GM21526 (cell line): ENCODE measurements at regions not wholly inside any gene's neighbourhood (a gene's known extent, or its start where the extent isn't known, plus 50 kb on each side); places are given as distances from the start of the nearest gene placed in this dataset.

Experiments
- ATAC-seq: cut with Tn5 transposase; IDR thresholded peaks from one replicate; pipeline ENCODE4 v1.9.1; 2021; ENCODE audit warnings: moderate library complexity; ENCODE audit not compliant: unreplicated experiment, low FRiP score

DNA sequence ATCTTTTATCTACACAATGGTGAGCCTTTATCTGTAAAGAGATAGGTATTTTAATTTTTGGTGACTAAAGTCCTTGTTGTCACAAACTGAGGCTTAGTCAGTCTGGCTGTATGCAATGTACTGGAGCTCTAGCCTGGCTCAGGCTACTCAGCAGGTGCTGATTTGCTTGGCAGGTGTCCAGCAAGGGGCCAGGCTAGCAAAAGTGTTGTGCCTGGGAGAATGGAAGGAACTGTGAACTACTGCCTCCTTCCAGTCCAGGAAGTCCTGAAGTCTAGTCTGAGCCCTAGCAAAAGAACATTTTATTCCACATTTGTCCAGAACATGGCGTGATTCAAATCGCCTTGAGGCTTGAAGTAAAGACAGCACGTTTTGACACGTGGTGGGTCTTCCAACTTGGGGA lies 260.5 kb downstream of the CCDC85A start:
- ATAC-seq: no peak

DNA sequence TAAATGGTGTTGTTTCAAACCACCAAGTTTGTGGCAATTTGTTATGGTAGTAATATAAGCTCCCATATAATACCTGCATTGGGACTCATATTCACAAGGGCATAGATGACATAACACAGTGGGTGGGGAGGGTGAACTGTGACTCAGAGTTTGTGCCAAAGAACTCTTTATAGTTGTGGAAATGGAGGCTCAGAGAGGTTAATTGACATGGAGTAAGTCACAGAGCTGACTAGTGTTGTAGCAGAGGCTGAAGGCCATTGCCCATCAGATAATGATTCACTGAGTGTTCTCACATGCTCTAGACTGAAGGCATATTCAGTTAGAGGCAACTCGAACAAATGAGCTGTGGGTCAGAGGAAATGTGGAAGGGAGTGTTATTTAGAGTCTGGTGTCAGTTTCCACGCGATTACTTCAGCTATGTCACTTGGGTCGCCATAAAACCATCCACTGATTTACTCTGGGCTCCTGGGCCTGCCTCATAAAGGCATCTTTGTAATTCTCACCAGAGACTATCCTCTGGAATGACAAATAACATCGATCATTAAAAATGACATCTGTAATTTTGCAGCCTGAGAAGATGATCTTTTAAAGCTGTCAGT lies 264.7 kb downstream of the CCDC85A start:
- no peak for ATAC-seq

DNA sequence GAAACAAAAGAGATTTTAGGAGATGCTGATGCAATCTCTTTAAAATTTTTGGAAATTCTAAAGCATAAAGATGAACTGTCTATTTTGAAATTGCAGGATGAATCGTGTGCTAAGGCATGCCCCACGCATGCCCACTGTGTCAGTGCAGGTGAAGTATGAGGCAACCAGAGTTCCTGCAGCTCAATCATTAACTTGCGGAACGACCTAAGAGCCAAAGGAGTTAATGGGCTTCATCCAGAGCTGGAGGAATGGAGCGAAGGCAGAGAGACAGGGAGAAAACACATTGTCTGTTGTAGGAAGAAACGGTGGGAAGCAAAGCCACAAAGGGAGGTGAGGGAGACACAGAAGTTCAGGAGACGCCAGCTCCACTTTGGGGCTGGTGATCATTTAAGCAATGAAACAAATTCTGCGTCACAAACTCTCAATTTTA lies 265.2 kb downstream of the CCDC85A start:
- no peak for ATAC-seq

DNA sequence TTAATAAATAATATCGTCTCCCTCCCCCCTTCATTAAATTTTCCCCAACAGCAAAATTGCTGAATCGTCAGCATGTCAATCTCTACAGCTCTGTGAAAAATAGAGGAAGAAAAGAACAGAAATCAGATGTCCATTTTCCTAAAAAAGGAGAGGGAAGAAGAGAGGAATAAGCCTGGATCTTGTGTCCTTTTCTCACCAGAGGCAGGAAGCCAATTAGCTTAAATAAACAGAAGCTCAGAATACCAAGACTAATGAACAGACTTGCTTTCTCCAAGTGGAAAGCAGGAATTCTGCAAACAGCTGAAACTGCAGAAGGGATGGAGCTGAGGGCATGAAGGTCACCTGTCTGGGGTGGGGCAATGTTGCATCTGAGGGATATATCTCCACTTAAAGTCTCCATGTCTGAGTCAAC lies 265.7 kb downstream of the CCDC85A start:
- no peak for ATAC-seq

DNA sequence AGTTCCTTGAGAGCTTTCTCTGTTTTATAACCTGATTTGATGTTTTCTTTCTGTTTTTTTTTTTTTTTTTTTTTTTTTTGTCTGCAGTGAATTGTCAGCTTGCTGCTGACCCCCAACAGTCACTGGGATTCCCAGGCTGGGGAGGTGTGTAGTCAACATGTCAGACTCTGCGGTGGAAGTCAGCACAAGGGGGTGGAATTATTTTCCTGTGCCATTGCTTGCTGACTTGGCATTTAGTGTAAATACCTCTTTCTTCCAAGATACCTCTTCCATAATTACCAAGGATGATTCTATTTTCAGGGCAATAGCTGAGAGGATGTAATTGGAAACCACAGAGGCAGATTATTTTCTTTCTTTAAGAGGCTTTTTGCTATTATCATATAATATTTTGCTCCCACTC lies 266.3 kb downstream of the CCDC85A start:
- no peak for ATAC-seq

DNA sequence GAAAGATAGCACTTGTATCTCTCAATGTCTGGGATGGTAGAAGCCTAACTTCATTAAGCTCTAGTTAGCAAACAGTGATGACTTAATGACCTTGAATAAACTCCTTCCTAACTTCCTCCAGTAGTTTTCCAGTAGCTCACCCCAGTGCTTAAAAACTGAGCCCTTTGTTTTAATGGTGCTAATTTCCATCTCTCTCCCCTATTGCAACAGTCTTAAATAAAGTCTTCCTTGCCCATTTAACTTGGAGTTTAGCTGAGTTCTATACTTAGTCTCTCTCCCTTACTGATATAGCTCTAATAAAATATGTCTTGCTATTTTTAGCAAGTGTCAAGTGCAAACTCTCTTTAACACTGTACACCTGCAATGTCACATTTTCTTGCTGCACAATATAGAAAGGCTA lies 267.0 kb downstream of the CCDC85A start:
- ATAC-seq: no peak

DNA sequence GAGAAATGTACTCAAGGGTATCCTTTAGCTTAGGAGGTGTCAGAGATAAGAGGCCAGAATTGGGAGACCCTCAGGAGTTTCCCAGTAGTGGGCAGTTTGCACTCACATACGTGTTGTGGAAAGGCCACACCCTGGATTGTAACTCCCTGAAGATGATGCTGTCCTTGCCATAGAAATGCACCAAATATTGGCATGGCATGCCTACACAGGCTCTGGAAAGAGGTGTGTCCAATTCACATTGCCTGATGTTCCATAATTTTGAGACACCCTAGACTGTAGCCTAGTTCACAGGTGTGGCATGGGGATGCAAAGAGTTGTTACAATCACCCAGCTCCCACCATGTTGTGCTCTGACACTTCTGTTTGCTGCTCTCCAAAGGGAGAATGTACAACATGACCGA lies 271.9 kb downstream of the CCDC85A start:
- no peak for ATAC-seq

DNA sequence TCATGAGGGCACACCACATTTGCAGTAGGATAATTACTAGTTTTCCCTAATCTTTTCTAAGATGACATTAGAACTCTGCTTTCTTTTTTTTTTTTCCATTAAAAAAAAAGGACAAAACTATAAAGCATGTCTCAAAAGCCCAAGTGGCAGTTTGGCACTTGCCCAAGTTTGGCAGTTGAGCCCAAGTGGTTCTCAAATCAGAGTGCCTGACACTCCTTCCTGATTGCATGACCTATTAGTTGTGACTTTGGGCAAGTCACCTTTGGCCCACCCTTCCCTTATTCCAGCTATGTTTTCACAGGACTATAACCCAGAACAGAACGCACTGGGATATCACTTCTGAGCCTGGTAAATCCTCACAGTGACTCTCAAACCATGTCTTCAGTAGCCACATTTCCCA lies 273.0 kb downstream of the CCDC85A start:
- ATAC-seq: no peak

DNA sequence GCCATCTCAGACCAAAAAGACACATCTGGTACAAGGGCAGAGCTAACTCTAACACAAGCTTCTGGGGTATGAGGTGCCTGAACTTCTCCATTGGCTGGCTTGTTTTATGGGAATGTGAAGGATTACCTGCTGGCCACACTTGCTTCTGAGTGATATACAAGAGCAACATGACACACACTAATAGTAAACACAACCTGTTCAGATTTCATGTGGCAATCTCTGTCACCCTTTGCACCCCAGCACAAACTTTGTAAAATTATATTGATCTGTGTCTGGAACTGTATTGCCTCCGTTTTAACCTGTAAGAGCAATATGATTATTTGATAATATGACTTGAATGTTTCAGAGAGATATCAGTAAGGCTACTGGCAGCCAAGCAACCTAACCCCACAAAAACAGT lies 276.7 kb downstream of the CCDC85A start:
- no peak for ATAC-seq

DNA sequence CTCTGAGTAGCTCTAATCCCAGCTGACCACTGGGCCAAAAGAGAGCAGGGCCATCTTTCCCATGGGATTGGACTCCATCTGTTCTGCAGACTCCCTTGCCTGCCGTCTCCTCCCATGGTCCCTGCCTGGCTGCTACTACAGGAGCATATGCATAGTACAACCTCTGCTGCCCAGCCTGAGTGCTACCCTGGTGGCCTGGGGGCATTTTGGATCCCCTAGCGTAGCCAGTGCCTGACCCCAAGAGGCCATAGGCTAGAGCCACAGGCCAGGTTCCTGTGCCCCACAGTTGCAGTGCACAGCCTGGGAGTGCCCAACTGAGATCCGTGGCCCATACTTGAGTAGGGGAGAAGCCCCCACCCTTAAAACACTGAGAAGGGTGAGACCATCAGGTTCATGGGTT lies 280.3 kb downstream of the CCDC85A start:
- no peak for ATAC-seq

DNA sequence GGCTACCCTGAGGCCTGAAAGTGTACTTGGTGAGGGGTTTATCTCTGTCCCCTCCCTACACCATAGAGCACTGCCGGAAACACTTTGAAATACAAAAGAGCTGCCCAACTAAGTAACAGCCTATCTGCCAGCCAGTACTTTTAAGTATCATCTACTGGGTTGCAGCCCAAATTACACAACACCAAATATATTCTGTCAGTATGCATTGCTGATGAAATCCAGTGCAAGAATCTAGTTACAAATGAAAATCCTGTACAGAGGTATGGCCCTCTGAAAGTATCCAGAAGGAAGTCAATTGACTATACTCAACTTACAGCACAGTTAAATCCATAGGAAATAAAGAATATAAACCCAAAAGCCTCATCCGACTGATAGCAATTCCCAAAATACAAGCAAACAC lies 280.8 kb downstream of the CCDC85A start:
- no peak for ATAC-seq

DNA sequence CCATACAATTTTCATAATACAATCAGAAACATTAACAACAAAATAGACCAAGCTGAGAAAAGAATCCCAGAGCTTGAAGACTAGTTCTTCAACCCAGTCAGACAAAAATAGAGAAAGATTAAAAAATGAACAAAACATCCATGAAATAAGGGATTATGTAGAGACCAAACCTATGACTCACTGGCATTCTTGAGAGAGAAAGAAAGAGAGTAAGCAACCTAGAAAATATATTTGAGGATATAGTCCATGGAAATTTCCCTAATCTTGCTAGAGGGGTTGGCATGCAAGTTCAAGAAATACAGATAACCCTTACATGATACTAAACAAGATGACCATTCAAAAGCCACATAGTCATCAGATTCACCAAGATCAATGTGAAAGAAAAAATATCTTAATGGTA lies 281.7 kb downstream of the CCDC85A start:
- no peak for ATAC-seq

DNA sequence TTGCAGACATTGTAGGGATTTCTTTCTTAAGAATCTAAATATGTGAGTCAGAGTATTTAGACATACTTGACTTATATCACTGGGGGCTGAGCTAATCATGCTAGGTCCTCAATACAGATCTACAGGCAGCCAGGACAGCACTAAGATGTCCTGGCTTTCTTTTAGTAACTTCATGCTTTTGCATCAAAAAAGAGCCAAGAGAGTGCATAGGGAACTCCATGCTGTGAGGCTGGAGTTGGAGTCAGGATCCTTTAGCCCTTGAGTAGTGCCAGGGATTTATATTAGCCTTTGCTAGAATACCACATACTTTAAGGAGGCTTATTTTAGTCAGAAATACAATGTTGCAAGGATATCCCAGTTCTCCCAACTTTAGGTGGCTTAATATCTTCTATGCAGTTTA lies 289.7 kb downstream of the CCDC85A start:
- ATAC-seq: no peak

DNA sequence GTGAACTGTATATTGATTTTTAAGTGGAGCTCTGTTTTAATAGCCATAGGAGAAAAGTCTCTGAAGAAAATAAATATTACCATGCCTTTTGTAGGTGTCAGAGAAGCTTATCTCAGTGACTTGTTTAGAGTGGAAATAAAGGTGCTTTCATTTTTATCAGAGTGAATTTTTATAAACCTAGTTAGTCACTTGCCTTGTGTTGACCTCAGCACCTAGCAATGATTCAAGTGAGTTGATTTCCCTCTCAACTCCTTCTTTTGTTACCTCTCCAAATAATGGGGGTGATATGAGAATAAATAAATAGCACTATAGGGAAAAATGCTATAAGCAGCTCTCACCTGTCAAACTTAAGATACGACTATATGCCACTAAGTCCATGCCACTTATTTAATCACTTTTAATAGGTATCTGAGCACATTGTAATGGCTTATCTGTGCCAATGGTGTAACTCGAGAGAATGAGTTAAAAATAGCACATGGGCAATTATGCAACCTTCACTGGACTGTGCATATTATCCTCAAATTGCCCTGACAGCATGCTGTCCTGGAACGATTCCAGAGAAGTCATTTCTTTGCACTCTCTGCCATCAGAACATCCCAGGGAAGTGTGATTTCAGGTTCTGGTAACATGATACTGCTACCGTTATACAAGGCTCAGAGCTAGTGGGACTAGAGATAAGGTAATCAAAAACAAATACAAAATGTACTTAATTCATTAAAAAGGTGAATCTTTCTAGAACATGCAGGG lies 290.8 kb downstream of the CCDC85A start:
- ATAC-seq: no peak

DNA sequence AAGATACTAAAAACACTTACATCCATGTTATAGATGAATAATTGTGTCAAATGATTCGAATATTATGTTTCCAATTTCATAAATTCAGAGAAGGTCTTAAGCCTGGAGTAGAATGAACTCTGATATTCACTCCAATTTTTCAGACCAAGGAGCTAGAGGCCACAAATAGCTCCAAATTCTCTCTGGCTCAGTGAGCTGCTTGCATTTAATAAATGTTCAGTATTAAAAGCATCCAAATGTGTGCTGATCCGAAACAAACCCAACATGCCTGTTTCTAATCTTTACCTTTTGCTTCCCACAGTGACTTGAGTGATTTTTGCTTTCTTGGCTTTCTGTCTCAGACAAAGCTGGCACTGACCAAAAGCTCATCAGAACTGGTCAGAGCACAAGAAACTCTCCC lies 291.4 kb downstream of the CCDC85A start:
- no peak for ATAC-seq

DNA sequence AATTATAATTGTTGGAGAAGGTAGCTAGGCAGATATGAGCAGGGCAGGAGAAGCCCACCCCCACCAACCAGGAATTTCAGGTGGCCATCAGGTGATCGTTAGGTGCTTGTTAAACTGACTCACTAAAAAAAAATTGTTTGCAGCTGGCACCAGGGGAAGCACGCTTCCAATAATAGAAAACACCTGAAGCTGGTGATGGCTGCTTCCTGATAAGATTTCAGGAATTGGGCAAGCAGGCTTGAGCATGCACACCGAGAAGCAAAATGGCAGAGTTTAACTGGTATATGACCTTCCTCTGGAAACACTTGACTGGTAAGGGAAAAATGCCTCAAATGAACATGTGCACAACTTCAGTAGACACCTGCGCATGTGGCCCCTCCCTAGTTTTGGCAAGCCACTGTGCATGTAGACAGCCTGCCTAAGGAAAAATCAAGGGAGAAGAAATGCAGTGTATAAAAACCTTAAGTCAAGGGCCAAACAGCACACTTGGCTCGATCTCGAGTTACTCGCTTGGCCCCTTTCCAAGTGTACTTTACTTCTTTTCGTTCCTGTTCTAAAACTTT lies 292.8 kb downstream of the CCDC85A start:
- ATAC-seq: no peak

DNA sequence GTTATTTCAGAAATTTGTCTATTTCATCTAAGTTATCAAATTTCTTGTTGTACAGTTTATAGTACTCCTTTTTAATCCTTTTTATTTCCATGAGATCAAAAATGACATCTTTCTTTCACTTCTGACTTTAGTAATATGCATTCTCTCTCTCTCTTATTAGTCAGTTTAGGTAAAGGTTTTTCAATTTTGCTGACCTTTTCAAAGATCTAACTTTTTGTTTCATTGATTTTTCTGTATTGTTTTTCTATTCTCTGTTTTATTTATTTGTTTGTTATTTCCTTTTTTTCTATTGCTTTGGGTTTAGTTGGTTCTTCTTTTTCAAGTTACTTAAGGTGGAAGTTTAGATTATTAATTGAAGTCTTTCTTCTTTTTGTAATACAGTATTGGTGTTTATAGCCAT lies 294.2 kb downstream of the CCDC85A start:
- ATAC-seq: no peak

DNA sequence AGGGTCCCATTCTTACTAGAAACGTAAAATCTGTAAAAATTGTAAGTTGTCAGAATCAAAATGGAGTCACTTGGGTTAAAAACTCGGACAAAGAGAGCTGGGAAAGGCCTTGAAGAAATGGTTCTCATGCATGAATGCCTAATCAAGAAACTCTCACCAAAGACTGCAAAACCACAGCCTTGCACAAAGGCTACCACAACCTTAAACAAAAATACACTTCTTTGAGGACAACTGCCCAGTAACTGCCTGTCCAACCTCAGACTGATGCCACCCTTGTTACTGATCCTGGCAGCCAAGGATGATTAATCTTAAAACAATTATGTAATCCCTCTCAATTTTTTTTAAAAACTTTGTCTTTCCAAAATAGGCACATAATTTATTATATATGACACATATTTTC lies 299.3 kb downstream of the CCDC85A start:
- ATAC-seq: no peak

DNA sequence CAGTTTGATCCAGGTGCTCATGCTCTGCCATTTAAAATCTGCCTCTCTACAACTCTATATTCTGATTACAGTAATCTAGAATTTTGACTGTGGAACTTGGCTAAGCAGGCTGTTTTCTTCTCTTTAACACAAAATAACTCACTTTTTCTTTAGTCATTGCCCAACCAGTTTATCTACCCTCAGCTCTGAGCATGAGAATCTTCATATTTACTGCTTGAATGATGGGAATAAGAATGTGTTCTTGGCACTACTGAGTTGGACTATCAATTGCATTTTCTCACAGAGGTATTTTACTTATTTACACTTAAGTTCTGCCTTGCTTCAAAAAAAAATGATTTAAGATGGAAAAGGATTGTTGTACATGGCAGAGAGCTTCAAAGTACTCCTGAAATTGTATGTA lies 301.1 kb downstream of the CCDC85A start:
- ATAC-seq: no peak

DNA sequence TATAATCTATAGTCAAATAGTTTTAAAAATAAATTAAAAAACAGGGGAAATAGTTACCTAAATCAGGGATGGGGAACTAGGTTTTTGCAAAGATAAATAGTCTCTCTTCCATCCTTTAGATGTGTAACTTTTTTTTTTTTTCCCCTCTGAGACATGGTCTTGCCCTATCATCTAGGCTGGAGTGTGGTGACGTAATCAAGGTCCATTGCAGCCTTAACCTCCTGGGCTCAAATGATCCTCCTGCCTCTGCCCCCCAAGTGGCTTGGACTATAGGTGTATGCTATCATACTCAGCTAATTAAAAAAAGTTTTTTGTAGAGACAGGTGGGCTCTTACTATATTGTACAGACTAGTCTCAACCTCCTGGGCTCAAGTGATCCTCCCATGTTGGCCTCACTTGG lies 316.5 kb downstream of the CCDC85A start:
- no peak for ATAC-seq

DNA sequence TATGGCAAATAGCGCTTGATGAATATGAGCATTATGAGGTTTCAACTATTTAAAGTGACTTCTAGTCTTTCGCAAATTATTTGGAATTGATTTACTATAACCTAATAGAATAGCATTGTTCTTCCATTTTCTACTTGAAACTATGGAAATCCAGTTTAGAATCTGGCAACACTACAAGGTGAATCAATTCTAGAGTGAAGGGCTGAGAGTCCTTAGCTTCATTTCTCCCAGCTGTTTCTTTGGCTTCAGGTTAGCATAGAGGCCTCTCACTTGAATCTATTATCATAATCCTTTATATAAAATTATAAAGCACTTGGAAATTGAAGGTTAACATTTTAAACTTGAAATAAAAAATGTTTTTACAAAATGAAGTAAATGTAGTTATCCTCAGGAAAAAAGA lies 318.8 kb downstream of the CCDC85A start:
- no peak for ATAC-seq

DNA sequence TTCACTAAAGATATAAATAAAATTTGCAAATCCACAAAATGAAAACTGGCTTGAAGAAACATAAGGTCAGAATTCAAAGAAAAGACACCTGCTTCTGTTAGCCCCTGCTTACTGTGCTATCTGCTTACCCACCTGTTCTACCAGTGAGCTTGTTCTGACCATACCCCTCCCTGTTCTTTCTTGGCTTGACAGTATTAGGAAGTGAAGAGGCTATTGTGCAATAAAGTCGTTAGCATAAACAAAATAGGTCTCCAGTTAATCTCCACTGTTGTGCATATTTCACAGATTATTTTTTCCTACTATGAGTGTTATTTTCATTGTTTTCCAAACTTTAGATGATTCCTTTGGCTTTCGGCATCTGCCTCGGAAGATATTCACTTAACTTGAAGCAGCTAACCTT lies 322.1 kb downstream of the CCDC85A start:
- ATAC-seq: no peak
